ENCODE measurements at regions not wholly inside any gene's neighbourhood (a gene's known extent, or its start where the extent isn't known, plus 50 kb on each side); places are given as distances from the start of the nearest gene placed in this dataset.

DNA sequence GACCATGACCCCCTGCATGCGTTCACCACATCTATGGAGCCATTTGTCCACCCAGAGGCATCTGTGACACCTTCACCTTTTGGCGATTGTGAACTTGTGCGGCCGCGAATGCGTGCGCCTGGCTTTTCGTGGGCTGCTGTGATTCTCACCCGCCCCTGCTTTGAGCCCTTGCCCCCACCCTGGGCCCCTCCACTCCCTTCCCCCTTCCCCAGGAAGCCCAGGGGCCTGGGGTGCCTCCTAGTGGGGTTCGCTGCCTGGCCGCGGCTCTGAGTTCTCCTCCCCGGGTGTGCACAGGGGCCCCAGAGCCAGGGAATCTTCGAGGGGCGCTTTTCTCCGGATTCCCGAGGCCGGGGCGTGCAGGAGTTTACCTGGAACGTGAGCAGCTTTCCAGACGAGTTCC is 97.9 kb upstream of the ACTRT2 start:
- no peak for TF ChIP-seq EZH2 (IDR thresholded peaks at IDR 0.05)
- no peak for TF ChIP-seq POLR2AphosphoS5 (IDR thresholded peaks at IDR 0.05; ENCODE audit: borderline replicate concordance, low read depth, low read length)
- no peak for TF ChIP-seq FOXP2 (optimal IDR thresholded peaks at IDR 0.05; ENCODE audit: control extremely low read depth, extremely low read length, insufficient read depth)
